ENCODE measurements at regions not wholly inside any gene's neighbourhood (a gene's known extent, or its start where the extent isn't known, plus 50 kb on each side); places are given as distances from the start of the nearest gene placed in this dataset.

DNA sequence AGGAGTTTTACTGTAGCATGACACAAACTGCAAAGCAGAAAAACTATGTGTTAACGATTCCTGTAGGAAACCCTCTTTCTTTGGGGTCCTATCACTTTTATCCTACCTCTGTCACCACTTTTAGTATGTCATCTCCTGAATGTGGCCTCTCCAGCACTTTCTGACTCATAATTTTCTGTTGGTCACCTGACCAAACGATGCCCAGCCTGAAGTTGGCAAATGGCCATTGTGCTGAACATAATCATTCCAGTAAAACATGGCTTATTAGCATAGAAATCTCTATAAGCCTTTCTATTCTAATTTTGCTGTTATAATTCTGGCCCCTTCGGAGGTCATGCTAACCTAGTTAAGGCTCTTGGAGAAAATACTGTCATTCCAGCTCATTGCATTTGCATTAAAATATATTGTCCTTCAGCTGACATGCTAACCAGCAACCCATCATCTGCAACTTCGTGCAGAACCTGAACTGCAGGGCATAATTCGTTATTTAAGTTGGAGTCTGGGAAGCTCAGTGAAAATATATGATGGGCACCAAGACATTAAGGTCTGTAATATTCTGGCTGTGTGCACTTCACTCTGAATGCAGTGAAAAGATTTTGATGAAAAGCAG, 140.3 kb downstream of the NMUR2 start:
- Histone ChIP-seq H3K4me3 (ENCODE audit: low read depth, low read length) (no peak overlapping the region), H3K27me3 (ENCODE audit: control insufficient read depth, insufficient read depth, low read length) (no peaks in the 10 kb centered on the region), H3K36me3 (ENCODE audit: control insufficient read depth, insufficient read depth, low read length) (no peaks in the 10 kb centered on the region)
- POLR2A ChIA-PET: no interaction called here
- no peak for DNase-seq (ENCODE audit: low read depth)
- TF ChIP-seq, protein P1, sequence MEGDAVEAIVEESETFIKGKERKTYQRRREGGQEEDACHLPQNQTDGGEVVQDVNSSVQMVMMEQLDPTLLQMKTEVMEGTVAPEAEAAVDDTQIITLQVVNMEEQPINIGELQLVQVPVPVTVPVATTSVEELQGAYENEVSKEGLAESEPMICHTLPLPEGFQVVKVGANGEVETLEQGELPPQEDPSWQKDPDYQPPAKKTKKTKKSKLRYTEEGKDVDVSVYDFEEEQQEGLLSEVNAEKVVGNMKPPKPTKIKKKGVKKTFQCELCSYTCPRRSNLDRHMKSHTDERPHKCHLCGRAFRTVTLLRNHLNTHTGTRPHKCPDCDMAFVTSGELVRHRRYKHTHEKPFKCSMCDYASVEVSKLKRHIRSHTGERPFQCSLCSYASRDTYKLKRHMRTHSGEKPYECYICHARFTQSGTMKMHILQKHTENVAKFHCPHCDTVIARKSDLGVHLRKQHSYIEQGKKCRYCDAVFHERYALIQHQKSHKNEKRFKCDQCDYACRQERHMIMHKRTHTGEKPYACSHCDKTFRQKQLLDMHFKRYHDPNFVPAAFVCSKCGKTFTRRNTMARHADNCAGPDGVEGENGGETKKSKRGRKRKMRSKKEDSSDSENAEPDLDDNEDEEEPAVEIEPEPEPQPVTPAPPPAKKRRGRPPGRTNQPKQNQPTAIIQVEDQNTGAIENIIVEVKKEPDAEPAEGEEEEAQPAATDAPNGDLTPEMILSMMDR (IDR thresholded peaks at IDR 0.05; ENCODE audit: insufficient read depth, low read depth, low read length): no peak
- CTCF ChIA-PET: no interaction called here

DNA sequence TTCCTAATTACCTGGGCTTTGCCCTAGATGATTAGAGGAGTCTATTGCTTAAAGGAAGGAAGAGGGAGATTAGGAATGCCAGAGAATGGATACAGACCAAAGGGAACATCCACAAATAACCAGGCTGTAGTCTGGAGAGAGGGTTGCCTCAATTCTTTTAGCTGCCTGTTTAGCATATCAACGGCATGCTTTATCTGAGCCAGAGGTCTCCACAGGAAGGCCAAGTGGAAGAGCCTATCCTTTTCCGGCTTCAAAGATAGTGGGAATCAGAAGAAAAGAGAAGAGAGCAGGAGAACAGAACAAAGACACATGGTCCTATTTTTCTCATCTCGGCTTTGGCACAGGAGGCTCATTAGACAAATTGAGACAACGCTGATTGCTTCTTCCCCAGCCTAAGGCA, 142.4 kb downstream of the NMUR2 start:
- TF ChIP-seq, protein P1 (IDR thresholded peaks at IDR 0.05; ENCODE audit: insufficient read depth, low read depth, low read length): no peak
- DNase-seq (ENCODE audit: low read depth): no peak
- no peaks in the 10 kb centered on the region for H3K27me3 ChIP-seq (ENCODE audit: control insufficient read depth, insufficient read depth, low read length)
- POLR2A ChIA-PET: no interaction called here
- H3K36me3 ChIP-seq (ENCODE audit: control insufficient read depth, insufficient read depth, low read length): no peaks in the 10 kb centered on the region
- CTCF ChIA-PET: no interaction called here
- no peak overlapping the region for H3K4me3 ChIP-seq (ENCODE audit: low read depth, low read length)

DNA sequence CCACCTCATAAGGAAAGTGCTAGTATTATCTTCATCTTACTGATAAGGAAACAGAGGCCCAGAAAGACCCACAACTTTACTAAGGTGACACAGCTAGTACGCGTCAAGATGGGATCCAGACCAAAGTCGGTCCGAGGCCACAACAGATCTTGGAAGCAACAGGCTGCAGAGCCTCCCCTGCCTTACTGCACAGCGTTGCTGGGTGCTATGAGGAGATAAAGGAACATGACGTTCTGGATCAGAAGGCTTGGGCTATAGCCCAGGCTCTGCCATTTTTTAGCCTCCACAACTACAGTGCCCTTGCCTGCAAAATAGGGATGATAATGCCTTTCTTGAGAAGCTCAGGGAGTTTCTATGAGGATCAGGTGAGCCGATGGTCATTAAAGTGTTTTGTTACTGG, 144.1 kb downstream of the NMUR2 start:
- Histone ChIP-seq H3K36me3 (ENCODE audit: control insufficient read depth, insufficient read depth, low read length) (no peaks in the 10 kb centered on the region), H3K4me3 (ENCODE audit: low read depth, low read length) (no peak overlapping the region), H3K27me3 (ENCODE audit: control insufficient read depth, insufficient read depth, low read length) (no peaks in the 10 kb centered on the region)
- TF ChIP-seq, protein P1 (IDR thresholded peaks at IDR 0.05; ENCODE audit: insufficient read depth, low read depth, low read length): no peak
- no peak for DNase-seq (ENCODE audit: low read depth)
- POLR2A ChIA-PET: no interaction called here
- CTCF ChIA-PET: interaction anchor here (0.7 kb wide), 1 partner anchor 180 kb away, joined by 3 read pairs; no protein-coding TSS in a partner anchor

DNA sequence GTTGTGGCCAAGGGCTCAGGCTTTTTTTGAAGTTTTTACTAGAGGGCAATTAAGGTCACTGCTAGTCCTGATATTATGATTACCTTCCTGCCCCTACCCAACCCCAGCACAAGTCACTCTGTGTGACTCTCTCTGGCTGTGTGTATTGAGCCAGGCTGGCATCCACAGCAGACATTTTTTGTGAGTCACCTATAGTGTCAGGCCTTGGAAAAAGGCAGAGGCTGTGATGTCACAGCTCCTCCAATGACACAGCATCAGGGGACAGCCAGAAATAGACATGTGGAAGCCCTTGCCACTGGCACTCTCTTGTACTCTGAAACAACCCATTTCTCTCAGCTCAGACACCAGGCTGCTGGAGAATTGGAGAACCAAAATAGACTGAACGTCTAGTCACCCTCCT, 145.4 kb downstream of the NMUR2 start:
- no peak for DNase-seq (ENCODE audit: low read depth)
- ChIA-PET CTCF (interaction anchor here (1.1 kb wide), 1 partner anchor 9 kb away, joined by 3 read pairs; no protein-coding TSS in a partner anchor), POLR2A (no interaction called here)
- no peaks in the 10 kb centered on the region for H3K27me3 ChIP-seq (ENCODE audit: control insufficient read depth, insufficient read depth, low read length)
- TF ChIP-seq, protein P1 (IDR thresholded peaks at IDR 0.05; ENCODE audit: insufficient read depth, low read depth, low read length): no peak
- no peaks in the 10 kb centered on the region for H3K36me3 ChIP-seq (ENCODE audit: control insufficient read depth, insufficient read depth, low read length)
- H3K4me3 ChIP-seq (ENCODE audit: low read depth, low read length): no peak overlapping the region

DNA sequence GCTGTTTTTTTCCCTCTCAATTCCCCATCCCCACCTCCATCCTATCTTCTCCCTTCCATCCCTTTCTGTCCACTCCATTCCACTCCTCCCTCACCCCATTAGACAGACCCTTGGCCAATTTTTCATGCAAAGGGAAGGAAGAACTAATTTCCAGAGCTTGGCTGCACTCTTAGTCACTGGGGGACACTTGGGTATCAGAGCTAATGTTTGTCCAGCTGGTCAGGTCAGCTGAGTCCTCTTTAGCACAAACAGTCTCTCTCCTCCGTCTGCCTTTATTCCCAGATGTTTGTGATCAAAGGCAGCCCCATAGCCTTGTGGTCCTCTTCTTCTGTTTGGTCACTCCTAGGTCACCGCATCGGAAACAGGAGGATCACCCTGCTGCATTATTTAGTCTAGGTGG, 148.5 kb downstream of the NMUR2 start:
- no peaks in the 10 kb centered on the region for H3K36me3 ChIP-seq (ENCODE audit: control insufficient read depth, insufficient read depth, low read length)
- H3K27me3 ChIP-seq (ENCODE audit: control insufficient read depth, insufficient read depth, low read length): no peaks in the 10 kb centered on the region
- ChIA-PET CTCF (no interaction called here), POLR2A (no interaction called here)
- TF ChIP-seq, protein P1 (IDR thresholded peaks at IDR 0.05; ENCODE audit: insufficient read depth, low read depth, low read length): no peak
- no peak overlapping the region for H3K4me3 ChIP-seq (ENCODE audit: low read depth, low read length)
- no peak for DNase-seq (ENCODE audit: low read depth)

All from BJ (cell line).